ENCODE measurements at regions not wholly inside any gene's neighbourhood (a gene's known extent, or its start where the extent isn't known, plus 50 kb on each side); places are given as distances from the start of the nearest gene placed in this dataset.

GRCh38 chr10:9877978-9878377 lies 1139.7 kb upstream of the CELF2 start:
- Histone ChIP-seq H3K4me1 (replicated peaks) (no peaks in the 10 kb centered on the region), H3K4me3 (no peak overlapping the region), H3K27ac (no peak overlapping the region), H3K36me3 (no peaks in the 10 kb centered on the region), H3K9me3 (no peaks in the 10 kb centered on the region), H3K27me3 (replicated peaks; ENCODE audit: insufficient read depth) (no peaks in the 10 kb centered on the region)
- TF ChIP-seq CTCF (IDR thresholded peaks at IDR 0.05) (no peak), POLR2A (IDR thresholded peaks at IDR 0.05) (no peak), POLR2AphosphoS5 (IDR thresholded peaks at IDR 0.05) (no peak)
- no peak for DNase-seq (ENCODE audit: low spot score)
- intact Hi-C loops (cut with DNase I), result no loop called here
- 94% methylated on average over 12 of the region's 12 CpGs for WGBS

GRCh38 chr10:9878383-9878782 lies 1139.3 kb upstream of the CELF2 start:
- H3K4me1 ChIP-seq (replicated peaks), result no peaks in the 10 kb centered on the region
- H3K27me3 ChIP-seq (replicated peaks; ENCODE audit: insufficient read depth), result no peaks in the 10 kb centered on the region
- DNase-seq (ENCODE audit: low spot score), result no peak
- 95% methylated on average over 10 of the region's 10 CpGs for WGBS
- intact Hi-C loops (cut with DNase I), result no loop called here
- H3K4me3 ChIP-seq, result no peak overlapping the region
- no peak for TF ChIP-seq POLR2A (IDR thresholded peaks at IDR 0.05)
- no peak for TF ChIP-seq CTCF (IDR thresholded peaks at IDR 0.05)
- TF ChIP-seq POLR2AphosphoS5 (IDR thresholded peaks at IDR 0.05), result no peak
- H3K9me3 ChIP-seq, result no peaks in the 10 kb centered on the region
- no peak overlapping the region for H3K27ac ChIP-seq
- no peaks in the 10 kb centered on the region for H3K36me3 ChIP-seq

GRCh38 chr10:9885761-9886160 lies 1131.9 kb upstream of the CELF2 start:
- intact Hi-C loops (cut with DNase I), result no loop called here
- no peak for DNase-seq (ENCODE audit: low spot score)
- H3K9me3 ChIP-seq, result no peaks in the 10 kb centered on the region
- WGBS, result 56% methylated on average over 3 of the region's 3 CpGs
- no peaks in the 10 kb centered on the region for H3K27me3 ChIP-seq (replicated peaks; ENCODE audit: insufficient read depth)
- H3K4me3 ChIP-seq, result no peak overlapping the region
- TF ChIP-seq CTCF (IDR thresholded peaks at IDR 0.05), result no peak
- no peak for TF ChIP-seq POLR2AphosphoS5 (IDR thresholded peaks at IDR 0.05)
- no peak for TF ChIP-seq POLR2A (IDR thresholded peaks at IDR 0.05)
- H3K4me1 ChIP-seq (replicated peaks), result no peaks in the 10 kb centered on the region
- no peak overlapping the region for H3K27ac ChIP-seq
- H3K36me3 ChIP-seq, result no peaks in the 10 kb centered on the region

- H3K9me3 ChIP-seq, result no peaks in the 10 kb centered on the region
- DNase-seq (ENCODE audit: low spot score), result no peak
- intact Hi-C loops (cut with DNase I), result no loop called here
- H3K4me3 ChIP-seq, result no peak overlapping the region
- no peaks in the 10 kb centered on the region for H3K36me3 ChIP-seq
- H3K27me3 ChIP-seq (replicated peaks; ENCODE audit: insufficient read depth), result no peaks in the 10 kb centered on the region
- WGBS, result 45% methylated on average over 1 of the region's 1 CpG
- H3K27ac ChIP-seq, result no peak overlapping the region
- no peaks in the 10 kb centered on the region for H3K4me1 ChIP-seq (replicated peaks)
- TF ChIP-seq CTCF (IDR thresholded peaks at IDR 0.05) (no peak), POLR2AphosphoS5 (IDR thresholded peaks at IDR 0.05) (no peak), POLR2A (IDR thresholded peaks at IDR 0.05) (no peak)
Observed at GRCh38 chr10:9886772-9887171, 1130.9 kb upstream of the CELF2 start.

- H3K27ac ChIP-seq, result no peak overlapping the region
- DNase-seq (ENCODE audit: low spot score), result no peak
- TF ChIP-seq POLR2A (IDR thresholded peaks at IDR 0.05) (no peak), POLR2AphosphoS5 (IDR thresholded peaks at IDR 0.05) (no peak), CTCF (IDR thresholded peaks at IDR 0.05) (no peak)
- no peak overlapping the region for H3K4me3 ChIP-seq
- H3K27me3 ChIP-seq (replicated peaks; ENCODE audit: insufficient read depth), result no peaks in the 10 kb centered on the region
- intact Hi-C loops (cut with DNase I), result no loop called here
- H3K4me1 ChIP-seq (replicated peaks), result no peaks in the 10 kb centered on the region
- WGBS, result 92% methylated on average over 2 of the region's 2 CpGs
- H3K36me3 ChIP-seq, result no peaks in the 10 kb centered on the region
- no peaks in the 10 kb centered on the region for H3K9me3 ChIP-seq
Observed at GRCh38 chr10:9895453-9895852, 1122.2 kb upstream of the CELF2 start.
